NCI-H1930 (cell line): ENCODE measurements at regions not wholly inside any gene's neighbourhood (a gene's known extent, or its start where the extent isn't known, plus 50 kb on each side); places are given as distances from the start of the nearest gene placed in this dataset.

ENCODE experiments used
- DNase-seq, 2 experiments: peaks; one replicate each; lab custom pipeline; 2025; lab: John Stamatoyannopoulos, UW

- no peak for DNase-seq
Observed at GRCh38 chr11:122234780-122235179, 118.8 kb upstream of the BLID start.

DNA sequence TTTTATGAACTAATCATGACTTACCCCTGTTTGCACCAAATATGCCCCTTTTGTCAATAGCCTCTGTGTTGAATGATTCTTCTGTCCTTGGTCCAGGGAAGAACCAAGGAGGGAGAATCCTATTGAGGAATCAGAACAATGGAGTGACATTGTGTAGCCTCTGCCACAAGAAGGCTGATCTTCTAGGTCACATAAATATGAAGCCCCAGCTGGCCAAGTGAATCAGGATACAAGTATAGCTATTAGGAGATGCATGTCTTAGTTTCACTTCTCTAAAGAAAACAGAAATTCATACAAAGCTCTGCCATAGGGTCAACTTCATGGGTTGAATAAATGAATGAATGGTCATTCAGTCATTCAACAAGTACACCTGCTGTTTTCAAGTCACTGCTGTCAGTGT lies 118.2 kb upstream of the BLID start:
- no peak for DNase-seq

- DNase-seq = no peak
Observed at GRCh38 chr11:122232985-122233384, 117.0 kb upstream of the BLID start.

- no peak for DNase-seq
Observed at GRCh38 chr11:122230385-122230755, 114.4 kb upstream of the BLID start.

- no peak for DNase-seq
Observed at GRCh38 chr11:122229481-122230384, 113.7 kb upstream of the BLID start.

DNA sequence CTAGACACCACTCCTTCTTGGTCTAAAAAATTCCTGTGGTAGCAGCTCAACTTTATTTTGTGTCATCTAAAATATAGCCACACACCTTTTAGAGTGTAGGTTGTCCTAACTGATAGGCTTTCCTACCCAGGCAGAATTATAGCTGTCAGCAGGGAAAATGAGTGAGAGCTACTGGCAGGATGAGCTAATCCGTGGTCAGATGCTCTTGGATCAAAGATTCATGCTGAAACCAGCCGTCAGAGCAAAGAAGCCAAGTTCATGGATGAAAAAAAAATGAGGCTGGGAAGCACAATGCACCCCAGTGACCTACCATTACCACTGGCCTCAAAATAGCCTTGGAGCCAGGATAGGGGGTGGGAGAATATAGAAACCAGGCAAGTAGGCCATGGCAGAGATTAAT lies 113.1 kb upstream of the BLID start:
- DNase-seq = no peak

DNA sequence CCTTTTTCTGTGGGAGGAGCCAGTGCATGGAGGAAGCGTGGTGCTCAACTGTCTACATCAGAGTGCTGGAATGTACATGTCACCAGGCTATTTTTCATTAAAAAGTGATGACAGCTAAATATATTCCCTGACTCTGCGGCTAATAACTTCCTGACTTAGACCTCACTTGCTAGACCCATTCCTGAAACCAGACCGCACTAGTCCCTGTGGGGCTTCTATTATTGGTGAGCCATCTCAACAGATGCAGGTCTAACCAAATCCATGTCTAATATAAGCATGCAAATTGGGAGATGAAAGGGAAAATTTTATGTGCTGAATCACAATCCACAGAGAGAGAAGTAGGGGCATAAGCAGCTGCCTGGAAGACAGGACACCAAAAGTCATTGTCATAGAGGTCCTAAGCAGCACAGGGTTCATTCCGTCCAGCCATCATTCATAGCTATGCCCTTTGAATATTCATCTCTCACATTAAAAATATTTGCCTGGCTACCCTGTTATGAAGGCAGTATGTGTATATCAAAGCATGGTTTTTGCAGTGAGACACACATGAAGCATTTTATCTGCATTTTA lies 110.9 kb upstream of the BLID start:
- DNase-seq = no peak

DNA sequence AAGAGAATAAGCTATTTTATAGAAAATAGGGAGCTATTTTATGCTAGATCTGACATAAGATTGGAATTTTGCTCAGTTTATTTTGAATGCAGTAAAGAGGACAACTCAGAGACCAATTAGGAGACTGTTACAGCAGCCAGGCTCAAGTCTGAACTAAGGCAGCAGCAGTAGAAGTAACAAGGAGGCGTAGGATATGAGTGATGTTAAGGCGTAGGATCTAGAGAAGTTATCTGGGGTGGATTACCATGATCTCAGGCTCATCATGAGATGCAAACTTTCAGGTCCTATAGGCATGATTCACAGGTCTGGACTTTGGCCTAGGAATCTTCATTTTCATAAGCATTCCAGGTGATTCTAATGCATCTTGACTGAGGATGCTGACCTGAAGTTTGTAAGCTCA lies 108.9 kb upstream of the BLID start:
- no peak for DNase-seq

DNA sequence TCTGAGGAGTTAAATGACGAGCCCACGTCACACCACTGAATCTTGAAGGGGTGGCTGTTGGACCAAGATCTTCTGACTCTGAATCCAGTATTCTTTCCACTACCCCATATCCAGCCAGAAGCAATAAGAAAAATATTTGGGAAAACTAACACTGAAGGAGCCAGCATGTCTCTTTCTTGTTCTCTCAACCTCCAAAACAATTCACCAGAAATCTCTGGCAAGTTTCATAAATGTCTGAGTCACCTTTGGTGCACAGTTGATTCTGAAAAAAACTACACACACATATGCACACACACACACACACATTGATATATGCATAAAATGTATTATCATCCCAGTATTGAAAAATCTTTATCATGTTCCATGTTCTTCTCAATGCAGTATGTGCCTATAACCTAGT lies 104.3 kb upstream of the BLID start:
- no peak for DNase-seq

- no peak for DNase-seq
Observed at GRCh38 chr11:122219791-122220190, 103.8 kb upstream of the BLID start.

GRCh38 chr11:122215244-122215992 lies 99.4 kb upstream of the BLID start:
- peak in 1 of 2 experiments; percentile 14 for DNase-seq

- DNase-seq = no peak
Observed at GRCh38 chr11:122214567-122214966, 98.6 kb upstream of the BLID start.

DNA sequence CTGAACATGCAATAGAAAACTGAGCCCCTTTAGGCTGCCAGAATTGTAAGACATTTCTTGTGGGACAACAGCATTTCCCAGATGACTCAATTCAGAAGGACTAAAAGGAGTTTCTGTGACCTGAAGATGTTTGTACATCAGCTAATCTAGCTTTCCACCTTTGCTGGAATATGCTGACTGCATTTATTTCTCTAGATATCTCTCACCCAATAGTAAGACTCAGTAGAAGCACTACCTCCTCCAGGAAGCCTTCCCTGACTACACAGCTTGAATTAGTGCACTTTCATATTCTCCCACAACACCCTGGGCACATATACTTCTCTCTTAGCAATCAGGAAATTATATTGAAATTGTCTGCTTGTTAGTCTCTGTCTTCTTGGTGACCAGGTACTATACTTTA lies 98.1 kb upstream of the BLID start:
- DNase-seq = no peak

DNA sequence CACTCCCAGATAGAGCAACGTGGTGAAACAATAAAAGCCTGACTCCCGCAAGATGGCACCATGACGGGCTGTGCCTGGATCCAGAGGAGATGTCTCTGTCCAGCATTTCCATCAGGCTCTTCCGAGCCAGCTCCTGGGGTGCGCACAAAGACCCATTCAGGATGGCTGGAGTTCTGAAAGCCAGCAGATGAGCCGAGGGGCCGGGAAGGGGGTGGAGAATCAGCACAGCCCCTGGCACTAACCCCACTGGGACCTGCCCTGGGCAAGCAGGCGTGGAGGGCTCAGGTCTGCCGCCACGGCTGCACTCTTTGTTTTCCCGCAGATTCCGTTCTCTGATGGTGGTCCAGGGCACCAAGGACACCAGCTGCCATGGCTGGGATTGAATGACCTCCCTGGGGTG lies 97.2 kb upstream of the BLID start:
- no peak for DNase-seq

- no peak for DNase-seq
Observed at GRCh38 chr11:122210367-122210997, 94.5 kb upstream of the BLID start.

- no peak for DNase-seq
Observed at GRCh38 chr11:122209619-122210366, 93.8 kb upstream of the BLID start.

GRCh38 chr11:122207921-122208764 lies 92.1 kb upstream of the BLID start:
- no peak for DNase-seq

GRCh38 chr11:122207505-122207904 lies 91.5 kb upstream of the BLID start:
- DNase-seq = no peak

GRCh38 chr11:122205036-122205435 lies 89.0 kb upstream of the BLID start:
- no peak for DNase-seq

DNA sequence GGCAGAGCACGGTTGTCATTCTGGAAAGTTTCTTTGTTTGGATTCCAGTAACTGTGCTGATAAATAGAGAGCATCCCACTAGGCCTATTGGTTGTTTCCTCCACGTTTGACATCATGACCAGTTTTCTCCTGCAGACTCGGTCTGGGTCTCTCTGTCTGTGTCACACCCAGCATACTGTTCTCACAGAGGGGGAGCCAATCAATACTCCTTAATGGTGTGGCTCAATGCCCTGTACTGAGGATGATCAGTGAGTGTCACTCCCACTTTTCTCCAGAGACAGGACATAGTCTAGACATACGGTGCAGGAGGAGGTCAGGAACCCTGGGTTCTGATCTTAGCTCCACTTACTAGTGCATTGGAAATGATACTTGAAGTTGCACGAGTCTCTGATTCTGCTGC lies 88.2 kb upstream of the BLID start:
- DNase-seq = no peak

GRCh38 chr11:122202951-122203456 lies 87.0 kb upstream of the BLID start:
- no peak for DNase-seq
